ENCODE measurements at regions not wholly inside any gene's neighbourhood (a gene's known extent, or its start where the extent isn't known, plus 50 kb on each side); places are given as distances from the start of the nearest gene placed in this dataset.

DNA sequence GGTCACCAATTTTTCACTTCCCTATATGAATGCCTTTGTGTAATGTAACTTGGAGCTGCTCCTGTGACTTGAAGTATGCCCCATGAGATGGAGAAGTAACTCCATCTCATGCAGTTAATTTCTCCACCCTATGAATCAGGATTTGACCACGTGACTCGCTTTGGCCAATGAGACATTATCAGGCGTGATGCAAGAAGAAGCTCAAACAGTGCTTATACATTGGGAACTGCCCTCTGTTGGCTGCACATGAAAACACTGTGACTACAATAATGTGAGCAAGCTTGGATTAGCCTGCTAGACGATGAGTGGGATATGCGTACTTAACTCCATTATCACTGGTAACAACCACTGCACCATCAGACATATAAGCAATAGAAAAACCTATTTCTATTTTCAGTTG lies 684.4 kb downstream of the PLA2G4A start:
- WGBS, 2 donors, result 93 to 94% methylated on average over 5 of the region's 5 CpGs

DNA sequence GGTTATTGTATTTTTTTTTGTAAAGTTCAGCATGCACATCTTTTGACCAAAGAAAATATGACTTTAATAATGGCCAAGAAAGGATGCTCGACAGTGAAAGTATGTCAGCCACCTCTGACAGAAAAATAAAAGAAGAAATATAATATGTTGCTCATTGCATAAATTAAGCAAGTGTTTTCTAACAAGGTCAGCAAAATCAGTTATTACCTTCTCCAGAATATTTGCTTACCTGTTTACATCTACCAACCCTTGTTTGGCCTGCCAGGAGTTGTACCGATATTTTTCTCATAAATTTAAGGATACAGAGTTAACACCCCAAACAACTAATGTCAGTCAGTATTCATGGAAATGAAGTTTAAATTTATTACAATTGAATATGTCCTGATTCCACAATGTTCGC lies 685.4 kb downstream of the PLA2G4A start:
- TF ChIP-seq CTCF (IDR thresholded peaks at IDR 0.05; ENCODE audit: control extremely low read depth, extremely low read depth), result no peak
- 94 to 95% methylated on average over 3 of the region's 3 CpGs for WGBS, 2 donors
- Histone ChIP-seq H3K27ac (ENCODE audit: low read depth in 1 of 2, low read length in 1 of 2) (no peak overlapping the region), H3K27me3 (ENCODE audit: control insufficient read depth in 3 of 3, insufficient read depth in 3 of 3, low read length in 2 of 3) (no peaks in the 10 kb centered on the region), H3K9ac (ENCODE audit: insufficient read depth in 1 of 2, low read length in 2 of 2) (no peak overlapping the region), H3K9me3 (ENCODE audit: control insufficient read depth in 4 of 4, insufficient read depth in 3 of 4, low read length in 3 of 4) (peaks cover 0 to 2% (median 0%) of the 10 kb centered on the region in 4 donors), H3K4me1 (ENCODE audit: control insufficient read depth in 5 of 5, insufficient read depth in 5 of 5, low read length in 5 of 5) (no peaks in the 10 kb centered on the region), H3K4me3 (no peak overlapping the region), H3K36me3 (ENCODE audit: control insufficient read depth in 4 of 4, insufficient read depth in 4 of 4, low read length in 4 of 4) (no peaks in the 10 kb centered on the region)
- DNase-seq (no peak), ATAC-seq (ENCODE audit: insufficient read depth, low FRiP score) (no peak)

More for the DNA sequence above, 684.4 kb downstream of the PLA2G4A start:
- H3K36me3 ChIP-seq (ENCODE audit: control insufficient read depth in 4 of 4, insufficient read depth in 4 of 4, low read length in 4 of 4), result no peaks in the 10 kb centered on the region
- no peaks in the 10 kb centered on the region for H3K27me3 ChIP-seq (ENCODE audit: control insufficient read depth in 3 of 3, insufficient read depth in 3 of 3, low read length in 2 of 3)
- no peak overlapping the region for H3K4me3 ChIP-seq
- DNase-seq, result no peak
- no peak for TF ChIP-seq CTCF (IDR thresholded peaks at IDR 0.05; ENCODE audit: control extremely low read depth, extremely low read depth)
- no peak for ATAC-seq (ENCODE audit: insufficient read depth, low FRiP score)
- no peak overlapping the region for H3K9ac ChIP-seq (ENCODE audit: insufficient read depth in 1 of 2, low read length in 2 of 2)
- no peak overlapping the region for H3K27ac ChIP-seq (ENCODE audit: low read depth in 1 of 2, low read length in 1 of 2)
- peaks cover 0 to 2% (median 0%) of the 10 kb centered on the region in 4 donors for H3K9me3 ChIP-seq (ENCODE audit: control insufficient read depth in 4 of 4, insufficient read depth in 3 of 4, low read length in 3 of 4)
- no peaks in the 10 kb centered on the region for H3K4me1 ChIP-seq (ENCODE audit: control insufficient read depth in 5 of 5, insufficient read depth in 5 of 5, low read length in 5 of 5)

GRCh38 chr1:187516874-187517273 lies 688.1 kb downstream of the PLA2G4A start:
- H3K4me3 ChIP-seq, result no peak overlapping the region
- H3K27ac ChIP-seq (ENCODE audit: low read depth in 1 of 2, low read length in 1 of 2), result no peak overlapping the region
- H3K27me3 ChIP-seq (ENCODE audit: control insufficient read depth in 3 of 3, insufficient read depth in 3 of 3, low read length in 2 of 3), result no peaks in the 10 kb centered on the region
- no peak for DNase-seq
- H3K9me3 ChIP-seq (ENCODE audit: control insufficient read depth in 4 of 4, insufficient read depth in 3 of 4, low read length in 3 of 4), result no peaks in the 10 kb centered on the region
- H3K36me3 ChIP-seq (ENCODE audit: control insufficient read depth in 4 of 4, insufficient read depth in 4 of 4, low read length in 4 of 4), result no peaks in the 10 kb centered on the region
- no peak for ATAC-seq (ENCODE audit: insufficient read depth, low FRiP score)
- 84 to 87% methylated on average over 1 of the region's 1 CpG for WGBS, 2 donors
- no peak overlapping the region for H3K9ac ChIP-seq (ENCODE audit: insufficient read depth in 1 of 2, low read length in 2 of 2)
- no peak for TF ChIP-seq CTCF (IDR thresholded peaks at IDR 0.05; ENCODE audit: control extremely low read depth, extremely low read depth)
- no peaks in the 10 kb centered on the region for H3K4me1 ChIP-seq (ENCODE audit: control insufficient read depth in 5 of 5, insufficient read depth in 5 of 5, low read length in 5 of 5)

GRCh38 chr1:187517546-187517945 lies 688.8 kb downstream of the PLA2G4A start:
- no peak overlapping the region for H3K27ac ChIP-seq (ENCODE audit: low read depth in 1 of 2, low read length in 1 of 2)
- no peak for TF ChIP-seq CTCF (IDR thresholded peaks at IDR 0.05; ENCODE audit: control extremely low read depth, extremely low read depth)
- H3K9ac ChIP-seq (ENCODE audit: insufficient read depth in 1 of 2, low read length in 2 of 2), result no peak overlapping the region
- no peaks in the 10 kb centered on the region for H3K4me1 ChIP-seq (ENCODE audit: control insufficient read depth in 5 of 5, insufficient read depth in 5 of 5, low read length in 5 of 5)
- WGBS, 2 donors, result 87 to 100% methylated on average over 1 of the region's 1 CpG
- ATAC-seq (ENCODE audit: insufficient read depth, low FRiP score) (no peak), DNase-seq (no peak)
- H3K27me3 ChIP-seq (ENCODE audit: control insufficient read depth in 3 of 3, insufficient read depth in 3 of 3, low read length in 2 of 3), result no peaks in the 10 kb centered on the region
- H3K4me3 ChIP-seq, result no peak overlapping the region
- H3K9me3 ChIP-seq (ENCODE audit: control insufficient read depth in 4 of 4, insufficient read depth in 3 of 4, low read length in 3 of 4), result no peaks in the 10 kb centered on the region
- no peaks in the 10 kb centered on the region for H3K36me3 ChIP-seq (ENCODE audit: control insufficient read depth in 4 of 4, insufficient read depth in 4 of 4, low read length in 4 of 4)
